IPS DF 6.9 (cell line): ENCODE measurements at regions not wholly inside any gene's neighbourhood (a gene's known extent, or its start where the extent isn't known, plus 50 kb on each side); places are given as distances from the start of the nearest gene placed in this dataset.
A peak's percentile ranks its signal among the peaks of the same experiment; 100 is the strongest.

Source experiments
- DNase-seq: peaks from one replicate; pipeline ENCODE4 v3.0.0-alpha.2; 2013; ENCODE audit warnings: low read depth, low spot score
- H3K27ac ChIP-seq: one replicate; pipeline ENCODE4 v1.5.1; 2013; ENCODE audit warnings: low read length, control low read depth
- H3K27me3 ChIP-seq: 2 replicates; pipeline ENCODE4 v1.6.1; 2013; ENCODE audit warnings: mild to moderate bottlenecking, low read length; ENCODE audit not compliant: control insufficient read depth, insufficient read depth
- H3K36me3 ChIP-seq: 2 replicates; pipeline ENCODE4 v1.6.1; 2013; ENCODE audit warnings: low read length; ENCODE audit not compliant: control insufficient read depth, insufficient read depth
- H3K4me1 ChIP-seq: 2 replicates; pipeline ENCODE4 v1.6.1; 2013; ENCODE audit warnings: low read length; ENCODE audit not compliant: control insufficient read depth, insufficient read depth
- H3K4me3 ChIP-seq: 2 replicates; pipeline ENCODE4 v1.5.1; 2013; ENCODE audit warnings: mild to moderate bottlenecking, low read length
- H3K9me3 ChIP-seq: 2 replicates; pipeline ENCODE4 v1.6.1; 2013; ENCODE audit warnings: low read length, inconsistent platforms; ENCODE audit not compliant: control insufficient read depth, insufficient read depth
- WGBS: extraction: QIAGEN DNeasy Blood & Tissue Kit; methylation state at CpG from one replicate; pipeline ENCODE4 v1.1.7; 2013; ENCODE audit warnings: mixed read lengths, missing lambda C conversion rate; ENCODE audit not compliant: insufficient read length, insufficient coverage; 5-methylcytosine and 5-hydroxymethylcytosine counted together

DNA sequence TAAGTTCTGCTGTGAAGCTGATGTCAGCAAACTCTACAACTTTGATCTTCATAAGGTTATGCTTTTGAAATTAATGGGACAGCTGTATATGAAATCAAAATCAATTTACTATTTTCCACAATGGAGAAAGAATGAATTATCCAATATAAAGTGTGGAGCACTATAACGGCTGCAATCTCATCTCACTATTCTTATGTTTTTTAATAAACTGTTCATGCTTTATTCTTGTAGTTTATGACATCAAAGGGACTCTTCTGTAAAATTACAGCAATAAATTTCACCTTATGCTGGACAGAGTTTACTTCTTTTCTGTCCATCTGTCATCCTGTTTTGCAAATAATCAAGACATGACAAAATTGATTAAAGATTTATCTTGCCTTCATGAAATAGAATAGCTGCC is 192.5 kb downstream of the TECRL start:
- Histone ChIP-seq H3K27ac (no peak overlapping the region), H3K27me3 (no peaks in the 10 kb centered on the region), H3K36me3 (no peaks in the 10 kb centered on the region), H3K9me3 (no peaks in the 10 kb centered on the region), H3K4me3 (no peak overlapping the region), H3K4me1 (no peaks in the 10 kb centered on the region)
- no peak for DNase-seq
- no CpG with 5 or more reads among the region's 1 CpG for WGBS

DNA sequence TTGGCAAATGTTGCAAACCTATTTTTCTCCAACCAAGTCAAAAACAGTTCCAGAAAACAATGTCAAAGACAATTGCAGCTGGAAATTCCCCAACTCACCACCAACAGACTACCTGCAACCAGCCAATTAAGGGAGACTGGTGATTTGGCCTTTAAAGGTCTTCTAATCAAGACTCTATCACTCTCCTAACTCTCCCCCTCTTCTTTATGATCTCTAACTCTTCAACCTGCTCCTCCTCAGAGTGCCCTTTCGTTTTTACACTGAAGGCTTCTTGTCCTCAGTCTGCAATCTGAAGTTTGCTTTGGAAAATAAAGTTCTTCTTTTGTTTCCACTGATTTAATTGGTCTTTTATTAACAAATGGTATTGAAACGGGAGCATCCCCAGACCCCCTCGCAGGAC is 203.9 kb downstream of the TECRL start:
- no peak for DNase-seq
- no peaks in the 10 kb centered on the region for H3K36me3 ChIP-seq
- no peaks in the 10 kb centered on the region for H3K4me1 ChIP-seq
- no peak overlapping the region for H3K4me3 ChIP-seq
- no peak overlapping the region for H3K27ac ChIP-seq
- H3K27me3 ChIP-seq = no peaks in the 10 kb centered on the region
- WGBS = no CpG with 5 or more reads among the region's 3 CpGs
- H3K9me3 ChIP-seq = peaks cover 3% of the 10 kb centered on the region

DNA sequence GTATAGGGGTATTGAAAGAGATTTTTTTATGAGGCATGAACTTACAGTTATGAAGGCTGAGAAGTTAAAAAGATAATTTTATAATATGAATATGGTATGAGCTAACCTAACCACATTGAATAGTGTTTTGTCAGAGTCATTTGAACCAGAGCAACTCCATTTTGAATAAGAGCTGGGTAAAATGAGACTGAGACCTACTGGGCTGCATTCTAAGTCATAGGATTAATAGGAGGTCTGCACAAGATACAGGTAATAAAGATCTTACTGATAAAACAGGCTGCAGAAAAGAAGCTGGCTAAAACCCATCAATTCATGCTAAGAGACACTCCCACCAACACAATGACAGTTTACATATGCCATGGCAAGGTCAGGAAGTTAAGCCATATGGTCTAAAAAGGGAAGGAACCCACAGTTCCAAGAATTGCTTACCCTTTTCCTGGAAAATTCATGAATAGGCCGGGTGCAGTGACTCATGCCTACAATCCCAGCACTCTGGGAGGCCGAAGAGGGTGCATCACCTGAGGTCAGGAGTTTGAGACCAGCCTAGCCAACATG is 209.2 kb downstream of the TECRL start:
- Histone ChIP-seq H3K9me3 (no peaks in the 10 kb centered on the region), H3K4me1 (no peaks in the 10 kb centered on the region; the same call in 1 of the 2 replicates), H3K27ac (no peak overlapping the region), H3K27me3 (no peaks in the 10 kb centered on the region), H3K36me3 (no peaks in the 10 kb centered on the region), H3K4me3 (no peak overlapping the region)
- WGBS = no CpG with 5 or more reads among the region's 2 CpGs
- no peak for DNase-seq

DNA sequence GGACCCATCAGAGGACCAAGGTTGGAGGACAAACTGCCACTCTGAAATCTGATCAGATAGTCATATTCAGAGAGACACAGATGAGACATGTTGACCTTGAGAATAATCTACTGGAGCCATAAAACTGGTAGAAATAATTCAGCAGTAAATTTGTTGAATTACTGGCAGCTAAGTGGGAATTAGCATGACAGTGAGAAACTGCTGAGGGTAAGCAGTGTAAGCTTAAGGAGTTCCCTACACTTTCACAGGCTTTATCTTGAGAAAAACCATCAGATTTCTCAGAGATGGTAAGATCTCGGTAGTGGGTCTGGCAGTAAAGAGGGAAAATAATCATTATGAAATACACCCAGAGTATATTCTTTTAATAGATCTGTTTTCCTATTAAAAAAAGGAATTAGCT is 213.7 kb downstream of the TECRL start:
- Histone ChIP-seq H3K4me3 (no peak overlapping the region), H3K9me3 (no peaks in the 10 kb centered on the region), H3K27ac (no peak overlapping the region), H3K4me1 (no peaks in the 10 kb centered on the region; the same call in 1 of the 2 replicates), H3K27me3 (no peaks in the 10 kb centered on the region), H3K36me3 (no peaks in the 10 kb centered on the region)
- WGBS = no CpG with 5 or more reads among the region's 1 CpG
- DNase-seq = no peak

DNA sequence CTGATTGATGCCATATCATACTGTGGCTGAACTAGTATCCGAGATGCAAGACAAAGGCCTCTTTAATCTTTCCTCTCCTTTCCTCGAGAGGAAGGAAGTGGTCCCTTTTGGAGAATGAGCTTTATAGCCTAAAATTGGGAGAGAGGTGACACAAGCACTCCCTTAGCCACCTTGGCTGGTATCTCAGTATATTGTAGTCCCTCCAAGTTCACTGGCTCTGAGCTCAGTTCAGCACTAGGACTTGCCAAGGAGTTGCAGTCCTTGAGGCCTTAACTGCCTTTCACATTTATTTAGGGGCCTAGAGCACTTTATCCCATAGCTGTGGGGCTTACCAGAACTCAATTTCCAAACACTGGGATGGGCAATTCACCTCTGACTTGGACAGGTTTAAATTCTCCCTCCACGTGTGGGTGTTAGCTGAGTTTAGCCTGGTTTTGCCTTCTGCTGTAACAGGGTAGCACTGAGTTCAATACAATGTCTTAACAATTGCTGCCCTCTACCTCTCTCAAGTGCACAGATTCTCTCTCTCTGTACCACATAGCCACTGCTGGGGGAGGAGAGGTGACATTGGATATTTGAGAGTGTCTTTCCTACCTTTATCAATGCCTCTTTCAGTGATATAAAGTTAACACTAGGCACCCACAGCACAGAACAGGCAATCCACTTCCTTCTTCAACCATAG is 216.4 kb downstream of the TECRL start:
- WGBS = no CpG with 5 or more reads among the region's 3 CpGs
- no peaks in the 10 kb centered on the region for H3K9me3 ChIP-seq
- H3K27ac ChIP-seq = no peak overlapping the region
- no peak overlapping the region for H3K4me3 ChIP-seq
- DNase-seq = no peak
- H3K4me1 ChIP-seq = no peaks in the 10 kb centered on the region; the same call in 1 of the 2 replicates
- H3K27me3 ChIP-seq = no peaks in the 10 kb centered on the region
- no peaks in the 10 kb centered on the region for H3K36me3 ChIP-seq

DNA sequence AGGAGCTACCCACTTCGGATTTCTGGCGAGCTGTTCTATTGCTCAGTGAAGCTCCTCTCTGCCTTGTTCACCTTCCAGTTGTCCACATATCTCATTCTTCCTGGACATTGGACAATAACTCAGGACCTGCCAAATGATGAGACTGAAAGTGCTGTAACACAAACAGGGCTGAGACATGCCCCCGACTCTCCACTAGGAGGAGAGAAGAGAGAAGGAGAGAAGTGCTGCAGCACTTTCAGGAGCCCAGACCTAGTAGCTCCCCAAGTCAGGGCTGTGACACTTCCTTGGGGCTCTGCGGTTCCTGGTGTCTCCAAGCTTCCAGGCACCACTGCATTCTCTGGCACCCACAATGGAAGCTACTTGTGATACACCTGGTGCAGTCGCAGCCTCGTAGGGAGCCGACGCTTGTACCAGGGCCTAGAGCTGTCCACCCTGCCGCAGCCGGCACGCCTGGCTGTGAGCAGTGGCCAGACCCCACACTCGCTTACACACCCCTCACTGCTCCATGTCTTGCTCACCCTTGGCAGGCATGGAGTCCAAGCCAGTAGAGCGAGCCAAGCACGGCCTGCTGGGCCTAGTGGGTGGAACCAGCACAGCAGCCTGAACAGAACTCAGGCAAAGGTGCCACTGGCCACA is 234.9 kb downstream of the TECRL start:
- Histone ChIP-seq H3K4me3 (no peak overlapping the region), H3K27me3 (no peaks in the 10 kb centered on the region), H3K9me3 (no peaks in the 10 kb centered on the region), H3K27ac (no peak overlapping the region), H3K36me3 (no peaks in the 10 kb centered on the region), H3K4me1 (no peaks in the 10 kb centered on the region)
- no CpG with 5 or more reads among the region's 14 CpGs for whole genome bisulfite sequencing
- no peak for DNase-seq

DNA sequence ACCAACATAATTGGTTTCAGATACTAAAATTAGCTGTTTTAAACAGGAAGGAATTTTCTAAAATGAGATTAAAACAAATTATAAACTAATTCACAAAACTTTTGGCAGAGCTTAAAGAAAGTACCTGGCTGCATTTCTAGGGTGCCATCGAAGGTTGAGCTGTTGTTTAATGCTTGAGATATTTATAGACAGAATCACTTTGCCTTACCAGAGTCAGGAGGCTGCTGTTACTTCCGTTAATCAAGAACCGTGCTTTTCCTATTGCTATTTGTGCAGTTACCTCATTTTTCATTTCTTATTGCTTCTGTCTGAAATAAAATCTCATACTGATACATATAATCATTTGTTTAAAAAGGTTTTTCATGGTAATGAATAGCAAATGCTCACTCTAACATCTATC is 242.9 kb downstream of the TECRL start:
- H3K27me3 ChIP-seq = no peaks in the 10 kb centered on the region
- H3K27ac ChIP-seq = no peak overlapping the region
- H3K4me1 ChIP-seq = no peaks in the 10 kb centered on the region
- H3K9me3 ChIP-seq = no peaks in the 10 kb centered on the region
- no CpG with 5 or more reads among the region's 3 CpGs for WGBS
- no peaks in the 10 kb centered on the region for H3K36me3 ChIP-seq
- DNase-seq = no peak
- H3K4me3 ChIP-seq = no peak overlapping the region

DNA sequence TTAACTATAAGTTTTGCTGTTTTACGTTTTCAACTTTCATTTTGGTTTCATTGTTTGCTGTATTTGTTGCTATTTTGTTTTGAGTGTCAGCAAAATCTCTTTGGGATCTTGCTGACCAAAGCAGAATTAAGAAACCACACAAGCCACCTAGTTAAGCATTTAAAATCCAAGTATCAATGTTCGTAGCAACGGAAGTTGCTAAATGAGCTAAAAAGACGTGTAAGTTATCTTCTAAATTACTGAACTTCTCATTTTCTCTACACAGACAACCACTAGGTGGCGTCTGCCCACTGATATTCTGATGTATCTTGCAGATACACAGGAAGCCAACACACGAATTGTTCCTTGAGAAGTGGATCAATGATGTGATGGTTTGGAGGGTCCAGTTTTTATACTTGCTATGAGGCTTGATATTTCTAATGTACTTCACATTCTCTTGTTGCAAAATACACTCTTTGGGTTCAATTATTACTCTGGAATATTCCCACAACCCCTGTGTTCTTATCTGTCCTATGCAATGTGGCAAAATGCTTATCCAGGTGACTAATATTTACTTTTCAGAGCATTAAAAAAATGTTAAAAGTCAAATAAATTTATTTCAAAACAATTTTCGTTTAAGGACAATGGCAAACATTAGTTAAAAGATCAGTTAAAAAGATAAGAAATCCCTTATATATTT is 250.5 kb downstream of the TECRL start:
- Histone ChIP-seq H3K4me1 (no peaks in the 10 kb centered on the region), H3K9me3 (peaks cover 1% of the 10 kb centered on the region; the same call in 1 of the 2 replicates), H3K4me3 (no peak overlapping the region), H3K27me3 (no peaks in the 10 kb centered on the region), H3K27ac (no peak overlapping the region), H3K36me3 (no peaks in the 10 kb centered on the region)
- DNase-seq = peak; percentile 55
- WGBS = no CpG with 5 or more reads among the region's 7 CpGs

DNA sequence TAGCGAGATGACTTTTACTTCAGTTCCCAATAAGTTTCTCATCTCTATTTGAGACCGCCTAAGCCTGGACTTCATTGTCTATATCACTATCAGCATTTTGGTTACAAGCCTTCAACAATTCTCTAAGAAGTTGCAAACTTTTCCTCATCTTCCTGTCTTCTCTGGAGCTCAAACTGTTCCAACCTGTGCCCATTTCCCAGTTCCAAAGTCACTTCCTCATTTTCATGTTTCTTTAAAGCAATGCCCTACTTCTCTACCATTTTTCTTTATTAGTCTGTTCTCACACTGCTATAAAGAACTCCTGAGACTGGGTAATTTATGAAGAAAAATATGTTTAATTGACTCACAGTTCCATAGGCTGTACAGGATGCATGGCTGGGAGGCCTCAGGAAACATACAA is 251.9 kb downstream of the TECRL start:
- H3K4me1 ChIP-seq = no peaks in the 10 kb centered on the region
- H3K36me3 ChIP-seq = no peaks in the 10 kb centered on the region
- no peak for DNase-seq
- H3K27me3 ChIP-seq = no peaks in the 10 kb centered on the region
- WGBS = no CpG with 5 or more reads among the region's 2 CpGs
- H3K9me3 ChIP-seq = peaks cover 1% of the 10 kb centered on the region; the same call in 1 of the 2 replicates
- H3K4me3 ChIP-seq = no peak overlapping the region
- H3K27ac ChIP-seq = no peak overlapping the region

DNA sequence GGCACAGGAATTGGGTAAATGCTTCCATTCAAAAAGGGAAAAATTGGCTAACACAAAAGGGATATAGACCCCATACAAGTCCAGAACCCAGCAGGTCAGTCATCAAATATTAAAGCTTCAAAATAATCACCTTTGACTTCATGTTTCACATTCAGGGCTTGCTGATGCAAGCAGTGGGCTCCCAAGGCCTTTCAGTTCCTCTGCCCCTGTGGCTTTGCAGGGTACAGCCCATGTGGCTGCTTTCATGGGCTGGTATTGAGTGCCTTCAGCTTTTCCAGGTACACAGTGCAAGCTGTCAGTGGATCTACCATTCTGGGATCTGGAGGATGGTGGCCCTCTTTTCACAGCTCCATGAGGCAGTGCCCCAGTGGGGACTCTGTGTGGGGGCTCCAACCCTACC is 253.0 kb downstream of the TECRL start:
- H3K27ac ChIP-seq = no peak overlapping the region
- no peaks in the 10 kb centered on the region for H3K4me1 ChIP-seq
- no peaks in the 10 kb centered on the region for H3K27me3 ChIP-seq
- no peaks in the 10 kb centered on the region for H3K36me3 ChIP-seq
- DNase-seq = no peak
- no peak overlapping the region for H3K4me3 ChIP-seq
- peaks cover 1% of the 10 kb centered on the region; the same call in 1 of the 2 replicates for H3K9me3 ChIP-seq
